GM12878 (cell line): ENCODE measurements at regions not wholly inside any gene's neighbourhood (a gene's known extent, or its start where the extent isn't known, plus 50 kb on each side); places are given as distances from the start of the nearest gene placed in this dataset.

Source experiments
- ATAC-seq: fragments of 200-7000 bp; cut with Tn5 transposase; 3 replicates; pipeline ENCODE4 v1.9.1; 2020; ENCODE audit warnings: mild to moderate bottlenecking, moderate library complexity
- BruUV-seq: library from RNA; stranded (reverse); fragments of 400-500 nt; replicated peaks from 2 replicates; lab custom pipeline; 2021; lab: Mats Ljungman, UMichigan
- CTCF ChIA-PET: fragments of 300-600 bp; sonication (Branson Sonifier 250); formaldehyde crosslinking; extraction: SDS; loops from one replicate; lab custom pipeline; 2021; ENCODE audit warnings: inconsistent platforms; lab: Yijun Ruan, JAX
- POLR2A ChIA-PET: fragments of 350-600 bp; formaldehyde crosslinking; extraction: SDS; loops from one replicate; lab custom pipeline; 2021; ENCODE audit warnings: inconsistent platforms; lab: Charles Lee
- RAD21 ChIA-PET: fragments of 300-600 bp; sonication (Branson Sonifier 250); formaldehyde crosslinking; loops from one replicate; lab custom pipeline; 2023; ENCODE audit warnings: antibody characterized with exemption; ENCODE audit not compliant: unreplicated experiment; lab: Charles Lee
- SMC1A ChIA-PET: fragments of 300-600 bp; sonication (Branson Sonifier 250); formaldehyde crosslinking; loops from one replicate; lab custom pipeline; 2023; ENCODE audit not compliant: unreplicated experiment, uncharacterized antibody; lab: Charles Lee
- DNase-seq: peaks from one replicate; pipeline ENCODE4 v3.0.0-alpha.2; 2011; ENCODE audit warnings: low read depth, low spot score
- FAIRE-seq: peaks from 3 replicates; lab custom pipeline; 2011; peaks lifted over from hg19 to GRCh38; lab: Jason Lieb, UNC
- H2AFZ ChIP-seq: 2 replicates; pipeline ENCODE4 v1.6.0; 2011; ENCODE audit warnings: low read depth, low read length, control low read depth; ENCODE audit not compliant: control insufficient read depth
- H3K27ac ChIP-seq: 2 replicates; pipeline ENCODE4 v1.5.1; 2011; ENCODE audit warnings: control low read depth; ENCODE audit not compliant: control insufficient read depth, insufficient read depth
- H3K27me3 ChIP-seq, 2 experiments: replicated peaks in 1 of 2; 2 replicates each; pipeline versions ENCODE4 v1.6.0 to v1.6.1; 2011; ENCODE audit warnings: low read length in 1 of 2; ENCODE audit not compliant: control insufficient read depth in 2 of 2, insufficient read depth in 2 of 2
- H3K36me3 ChIP-seq, 2 experiments: 2 replicates each; pipeline ENCODE4 v1.5.1; 2011; ENCODE audit warnings: low read length in 1 of 2; ENCODE audit not compliant: control insufficient read depth in 2 of 2, insufficient read depth in 2 of 2
- H3K4me1 ChIP-seq: 2 replicates; pipeline ENCODE4 v1.6.1; 2011; ENCODE audit warnings: mild to moderate bottlenecking, low read length, moderate library complexity, mixed read lengths; ENCODE audit not compliant: control insufficient read depth, insufficient read depth
- H3K4me2 ChIP-seq: 2 replicates; pipeline ENCODE4 v1.6.0; 2011; ENCODE audit warnings: control low read depth; ENCODE audit not compliant: control insufficient read depth, insufficient read depth
- H3K4me3 ChIP-seq: fragments of 200-600 bp; sonication (generic); 2 replicates; pipeline ENCODE4 v1.5.1; 2016
- H3K79me2 ChIP-seq: 2 replicates; pipeline ENCODE4 v1.6.0; 2011; ENCODE audit warnings: low read length; ENCODE audit not compliant: control insufficient read depth, insufficient read depth
- H3K9ac ChIP-seq: 2 replicates; pipeline ENCODE4 v1.8.0; 2011; ENCODE audit warnings: low read length, control low read depth, mixed read lengths; ENCODE audit not compliant: control insufficient read depth, insufficient read depth
- H3K9me3 ChIP-seq: replicated peaks from 3 replicates; pipeline ENCODE4 v1.5.1; 2011; ENCODE audit warnings: mild to moderate bottlenecking, low read length; ENCODE audit not compliant: control insufficient read depth, insufficient read depth
- H4K20me1 ChIP-seq: 2 replicates; pipeline ENCODE4 v1.6.0; 2011; ENCODE audit not compliant: control insufficient read depth, insufficient read depth
- BCL11A ChIP-seq: IDR thresholded peaks from 2 replicates; pipeline ENCODE4 v1.6.1; 2011; ENCODE audit warnings: low read depth, low read length
- NBN ChIP-seq: fragments of 450-650 bp; IDR thresholded peaks from 2 replicates; pipeline ENCODE4 v1.6.1; 2016
- RFX5 ChIP-seq: IDR thresholded peaks from 2 replicates; pipeline ENCODE4 v1.6.1; 2011; ENCODE audit warnings: low read depth, low read length, improper control_type of control experiment
- STAT3 ChIP-seq: IDR thresholded peaks from 2 replicates; pipeline ENCODE4 v1.6.1; 2011; ENCODE audit warnings: low read depth, low read length, improper control_type of control experiment
- TCF7 ChIP-seq: IDR thresholded peaks from 2 replicates; pipeline ENCODE4 v1.6.1; 2014; ENCODE audit warnings: antibody characterized with exemption, borderline replicate concordance
- WRNIP1 ChIP-seq: IDR thresholded peaks from 2 replicates; pipeline ENCODE4 v1.6.1; 2011; ENCODE audit warnings: low read depth, low read length, improper control_type of control experiment, borderline replicate concordance
- WGBS: methylation state at CpG from one replicate; pipeline ENCODE4 v1.1.6; 2016; ENCODE audit warnings: low lambda C conversion rate; ENCODE audit not compliant: insufficient replicate concordance, insufficient coverage; ENCODE audit errors: missing lambda C conversion rate; 5-methylcytosine and 5-hydroxymethylcytosine counted together
- in situ Hi-C: fragments of 300-500 bp; cut with MboI; formaldehyde crosslinking; loops from 9 replicates; pipeline ENCODE4 v1.14.3; 2018; ENCODE audit warnings: mixed read lengths
- intact Hi-C: fragments of 100-400 bp; cut with micrococcal nuclease; formaldehyde crosslinking; loops from one replicate; pipeline ENCODE4 v1.14.2; 2022; ENCODE audit not compliant: unreplicated experiment
- TF ChIP-seq, protein P1 (sequence below): fragments of 150-350 bp; IDR thresholded peaks from 2 replicates; pipeline ENCODE4 v1.6.1; 2014; ENCODE audit warnings: mild to moderate bottlenecking, low read depth, low read length

DNA sequence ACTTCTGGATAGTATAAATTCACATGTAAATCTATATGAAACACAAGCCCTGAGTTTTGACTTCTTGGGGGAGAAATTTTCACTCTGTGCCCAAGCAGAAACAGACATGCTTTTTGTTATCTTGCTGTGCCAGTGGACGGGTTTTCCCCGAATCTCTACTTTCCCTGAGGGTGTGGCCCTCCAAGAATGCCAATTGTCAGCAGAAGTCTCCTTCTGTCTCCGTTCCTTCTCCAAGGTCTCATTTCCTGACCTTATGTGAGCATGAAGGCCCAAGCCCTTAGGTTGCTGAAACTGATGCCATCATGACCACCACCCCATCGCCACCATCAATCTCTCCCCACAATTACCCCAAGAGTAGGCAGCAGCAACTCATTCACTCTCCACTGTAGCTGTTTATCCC is 253.8 kb downstream of the XXYLT1 start:
- in situ Hi-C loops = no loop called here
- Histone ChIP-seq H3K4me1 (no peaks in the 10 kb centered on the region), H3K36me3 (no peaks in the 10 kb centered on the region), H3K9ac (no peak overlapping the region), H3K79me2 (no peaks in the 10 kb centered on the region), H2AFZ (no peak overlapping the region), H3K27ac (no peak overlapping the region), H3K4me2 (no peak overlapping the region), H4K20me1 (no peaks in the 10 kb centered on the region), H3K4me3 (no peak overlapping the region), H3K9me3 (no peaks in the 10 kb centered on the region), H3K27me3 (peaks cover 0 to 8% of the 10 kb centered on the region in 2 experiments; a peak in 2 of 4 replicates)
- POLR2A ChIA-PET = no interaction called here
- CTCF ChIA-PET = no interaction called here
- no peak for DNase-seq
- SMC1A ChIA-PET = no interaction called here
- FAIRE-seq = no peak
- 36% methylated on average over 4 of the region's 4 CpGs for WGBS
- TF ChIP-seq NBN (no peak), WRNIP1 (no peak), TCF7 (no peak), STAT3 (no peak), BCL11A (no peak), RFX5 (no peak)
- TF ChIP-seq, protein P1, sequence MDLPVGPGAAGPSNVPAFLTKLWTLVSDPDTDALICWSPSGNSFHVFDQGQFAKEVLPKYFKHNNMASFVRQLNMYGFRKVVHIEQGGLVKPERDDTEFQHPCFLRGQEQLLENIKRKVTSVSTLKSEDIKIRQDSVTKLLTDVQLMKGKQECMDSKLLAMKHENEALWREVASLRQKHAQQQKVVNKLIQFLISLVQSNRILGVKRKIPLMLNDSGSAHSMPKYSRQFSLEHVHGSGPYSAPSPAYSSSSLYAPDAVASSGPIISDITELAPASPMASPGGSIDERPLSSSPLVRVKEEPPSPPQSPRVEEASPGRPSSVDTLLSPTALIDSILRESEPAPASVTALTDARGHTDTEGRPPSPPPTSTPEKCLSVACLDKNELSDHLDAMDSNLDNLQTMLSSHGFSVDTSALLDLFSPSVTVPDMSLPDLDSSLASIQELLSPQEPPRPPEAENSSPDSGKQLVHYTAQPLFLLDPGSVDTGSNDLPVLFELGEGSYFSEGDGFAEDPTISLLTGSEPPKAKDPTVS = no peak
- BruUV-seq = no TSS peak
- intact Hi-C loops = no loop called here
- ATAC-seq = no peak
- RAD21 ChIA-PET = no interaction called here
